HG03280 (cell line): ENCODE measurements at regions not wholly inside any gene's neighbourhood (a gene's known extent, or its start where the extent isn't known, plus 50 kb on each side); places are given as distances from the start of the nearest gene placed in this dataset.
A peak's percentile ranks its signal among the peaks of the same experiment; 100 is the strongest.
"Not testable (repeated sequence)": the region's sequence is repeated elsewhere in the genome, so short reads cannot be mapped to it uniquely, and the experiment has no call there.

ENCODE experiments used
- ATAC-seq: cut with Tn5 transposase; IDR thresholded peaks from one replicate; pipeline ENCODE4 v1.9.1; 2021; ENCODE audit warnings: mild to moderate bottlenecking, moderate library complexity; ENCODE audit not compliant: unreplicated experiment

DNA sequence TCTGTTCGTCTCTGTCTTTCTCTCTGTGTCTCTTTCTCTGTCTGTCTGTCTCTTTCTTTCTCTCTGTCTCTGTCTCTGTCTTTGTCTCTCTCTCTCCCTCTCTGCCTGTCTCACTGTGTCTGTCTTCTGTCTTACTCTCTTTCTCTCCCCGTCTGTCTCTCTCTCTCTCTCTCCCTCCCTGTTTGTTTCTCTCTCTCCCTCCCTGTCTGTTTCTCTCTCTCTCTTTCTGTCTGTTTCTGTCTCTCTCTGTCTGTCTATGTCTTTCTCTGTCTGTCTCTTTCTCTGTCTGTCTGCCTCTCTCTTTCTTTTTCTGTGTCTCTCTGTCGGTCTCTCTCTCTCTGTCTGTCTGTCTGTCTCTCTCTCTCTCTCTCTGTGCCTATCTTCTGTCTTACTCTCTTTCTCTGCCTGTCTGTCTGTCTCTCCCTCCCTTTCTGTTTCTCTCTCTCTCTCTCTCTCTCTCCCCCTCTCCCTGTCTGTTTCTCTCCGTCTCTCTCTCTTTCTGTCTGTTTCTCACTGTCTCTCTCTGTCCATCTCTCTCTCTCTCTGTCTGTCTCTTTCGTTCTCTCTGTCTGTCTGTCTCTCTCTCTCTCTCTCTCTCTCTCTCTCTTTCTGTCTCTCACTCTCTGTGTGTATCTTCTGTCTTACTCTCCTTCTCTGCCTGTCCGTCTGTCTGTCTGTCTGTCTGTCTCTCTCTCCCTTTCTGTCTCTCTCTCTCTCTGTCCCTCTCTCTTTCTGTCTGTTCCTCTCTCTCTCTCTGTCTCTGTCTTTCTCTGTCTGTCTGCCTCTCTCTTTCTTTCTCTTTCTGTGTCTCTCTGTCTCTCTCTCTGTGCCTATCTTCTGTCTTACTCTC, 2065.9 kb upstream of the TPTE start:
- peak; percentile 65 for ATAC-seq

DNA sequence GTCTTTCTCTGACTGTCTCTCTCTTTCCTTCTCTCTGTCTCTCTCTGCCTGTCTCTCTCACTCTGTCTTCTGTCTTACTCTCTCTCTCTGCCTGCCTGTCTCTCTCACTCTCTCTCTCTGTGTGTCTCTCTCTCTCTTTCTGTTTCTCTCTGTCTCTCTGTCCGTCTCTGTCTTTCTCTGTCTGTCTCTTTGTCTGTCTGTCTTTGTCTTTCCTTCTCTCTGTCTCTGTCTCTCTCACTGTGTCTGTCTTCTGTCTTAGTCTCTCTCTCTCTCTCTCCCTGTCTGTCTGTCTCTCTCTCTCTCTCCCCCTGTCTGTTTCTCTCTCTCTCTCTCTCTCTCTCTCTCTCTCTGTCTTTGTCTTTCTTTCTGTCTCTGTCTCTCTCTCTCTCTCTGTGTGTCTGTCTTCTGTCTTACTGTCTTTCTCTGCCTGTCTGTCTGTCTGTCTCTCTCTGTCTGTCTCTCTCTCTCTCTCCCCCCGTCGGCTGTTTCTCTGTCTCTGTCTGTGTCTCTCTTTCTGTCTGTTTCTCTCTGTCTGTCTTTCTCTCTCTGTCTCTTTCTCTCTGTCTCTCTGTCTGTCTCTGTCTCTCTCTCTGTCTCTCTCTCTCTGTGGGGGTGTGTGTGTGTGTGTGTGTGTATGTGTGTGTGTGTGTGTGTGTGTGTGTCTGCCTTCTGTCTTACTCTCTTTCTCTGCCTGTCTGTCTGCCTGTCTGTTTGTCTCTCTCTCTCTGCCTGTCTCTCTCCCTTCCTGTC, 2056.8 kb upstream of the TPTE start:
- ATAC-seq = peak; percentile 79

DNA sequence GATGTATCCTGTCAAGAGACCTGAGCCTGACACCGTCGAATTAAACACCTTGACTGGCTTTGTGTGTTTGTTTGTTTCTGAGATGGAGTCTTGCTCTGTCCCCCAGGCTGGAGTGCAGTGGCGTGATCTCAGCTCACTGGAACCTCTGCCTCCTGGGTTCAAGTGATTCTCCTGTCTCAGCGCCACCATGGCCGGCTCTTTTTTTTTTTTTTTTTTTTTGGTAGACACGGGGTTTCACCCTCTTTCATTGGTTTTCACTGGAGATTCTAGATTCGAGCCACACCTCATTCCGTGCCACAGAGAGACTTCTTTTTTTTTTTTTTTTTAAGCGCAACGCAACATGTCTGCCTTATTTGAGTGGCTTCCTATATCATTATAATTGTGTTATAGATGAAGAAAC, 2054.7 kb upstream of the TPTE start:
- ATAC-seq = not testable (repeated sequence)
